GM03348 (cell line): ENCODE measurements at regions not wholly inside any gene's neighbourhood (a gene's known extent, or its start where the extent isn't known, plus 50 kb on each side); places are given as distances from the start of the nearest gene placed in this dataset.

Experiments used
- DNase-seq: peaks from one replicate; pipeline ENCODE4 v3.0.0; 2012; ENCODE audit warnings: low spot score

DNA sequence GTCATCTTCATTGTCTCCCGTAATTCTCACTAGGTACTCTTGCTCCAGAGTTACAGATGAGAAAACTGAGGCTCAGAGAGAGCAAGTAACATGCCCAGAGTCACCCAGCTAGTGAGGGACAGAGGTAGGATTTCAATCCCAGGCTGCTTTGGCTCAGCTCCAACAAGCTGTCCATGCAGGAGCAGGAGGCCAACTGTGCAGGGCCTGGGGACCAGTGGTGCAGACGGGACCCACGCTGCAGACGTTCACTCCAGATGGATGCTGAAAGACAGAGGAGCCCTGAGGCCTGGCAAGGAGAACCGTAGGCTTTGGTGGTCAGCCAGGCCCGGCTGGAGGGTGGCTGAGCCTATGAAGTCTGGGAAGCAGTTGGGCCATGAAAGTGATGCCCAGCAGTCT lies 102.6 kb downstream of the MCFD2 start:
- DNase-seq = no peak
